HEK293 (cell line): ENCODE measurements at regions not wholly inside any gene's neighbourhood (a gene's known extent, or its start where the extent isn't known, plus 50 kb on each side); places are given as distances from the start of the nearest gene placed in this dataset.

Experiments
- CTCF ChIA-PET: fragments of 350-600 bp; formaldehyde crosslinking; extraction: SDS; loops from one replicate; lab custom pipeline; 2021; ENCODE audit warnings: antibody characterized with exemption; lab: Yijun Ruan, JAX
- POLR2A ChIA-PET: fragments of 300-600 bp; formaldehyde crosslinking; extraction: SDS; loops from one replicate; lab custom pipeline; 2020; ENCODE audit warnings: antibody characterized with exemption, inconsistent platforms; lab: Yijun Ruan, JAX
- H3K27ac ChIP-seq: fragments of 200-500 bp; sonication (Bioruptor generic); 2 replicates; pipeline ENCODE4 v1.5.1; 2014; ENCODE audit warnings: low read depth, low read length, control low read depth, inconsistent platforms; ENCODE audit errors: extremely low read depth
- H3K36me3 ChIP-seq, 2 experiments: fragments of 200-500 bp in 1 of 2; sonication (Bioruptor generic) in 1 of 2; 1 replicate in 1 of 2; 2 replicates in 1 of 2; pipeline ENCODE4 v1.5.1; 2014 to 2017; ENCODE audit warnings: inconsistent platforms in 2 of 2, low read length in 2 of 2; ENCODE audit not compliant: control insufficient read depth in 2 of 2, insufficient read depth in 1 of 2
- H3K4me1 ChIP-seq: fragments of 200-500 bp; sonication (Bioruptor generic); 2 replicates; pipeline ENCODE4 v1.5.1; 2014; ENCODE audit warnings: mild to moderate bottlenecking, low read length, inconsistent platforms; ENCODE audit not compliant: control insufficient read depth, insufficient read depth
- H3K4me3 ChIP-seq: 2 replicates; pipeline ENCODE4 v1.5.1; 2011; ENCODE audit warnings: low read depth, mild to moderate bottlenecking, control low read depth, low read length, moderate library complexity
- H3K9me3 ChIP-seq: fragments of 200-500 bp; sonication (Bioruptor generic); 2 replicates; pipeline ENCODE4 v1.5.1; 2014; ENCODE audit warnings: low read depth, low read length, inconsistent platforms; ENCODE audit not compliant: control insufficient read depth, insufficient read depth
- GLIS2 ChIP-seq: fragments of 450-650 bp; formaldehyde crosslinking; IDR thresholded peaks from 2 replicates; pipeline ENCODE4 v1.5.1; 2016; ENCODE audit warnings: missing biosample characterization, missing genetic modification characterization
- KLF10 ChIP-seq: fragments of 450-650 bp; IDR thresholded peaks from 2 replicates; pipeline ENCODE4 v1.5.1; 2018; ENCODE audit warnings: missing biosample characterization, mild to moderate bottlenecking, missing genetic modification characterization
- KLF16 ChIP-seq: fragments of 450-650 bp; formaldehyde crosslinking; IDR thresholded peaks from 2 replicates; pipeline ENCODE4 v1.5.1; 2017; ENCODE audit warnings: missing biosample characterization, missing genetic modification characterization
- MYNN ChIP-seq: fragments of 450-650 bp; formaldehyde crosslinking; IDR thresholded peaks from 2 replicates; pipeline ENCODE4 v1.5.1; 2016; ENCODE audit warnings: missing biosample characterization, missing genetic modification characterization, borderline replicate concordance
- MZF1 ChIP-seq: fragments of 450-650 bp; formaldehyde crosslinking; IDR thresholded peaks from 2 replicates; pipeline ENCODE4 v1.5.1; 2017; ENCODE audit warnings: missing biosample characterization, missing genetic modification characterization, borderline replicate concordance
- SCRT2 ChIP-seq: fragments of 450-650 bp; formaldehyde crosslinking; IDR thresholded peaks from 2 replicates; pipeline ENCODE4 v1.5.1; 2016; ENCODE audit warnings: missing biosample characterization, missing genetic modification characterization
- SP2 ChIP-seq: fragments of 450-650 bp; formaldehyde crosslinking; IDR thresholded peaks from 2 replicates; pipeline ENCODE4 v1.5.1; 2016; ENCODE audit warnings: missing biosample characterization, missing genetic modification characterization
- YY2 ChIP-seq: fragments of 450-650 bp; formaldehyde crosslinking; IDR thresholded peaks from 2 replicates; pipeline ENCODE4 v1.5.1; 2016; ENCODE audit warnings: missing biosample characterization, missing genetic modification characterization
- ZBTB48 ChIP-seq: fragments of 450-650 bp; formaldehyde crosslinking; IDR thresholded peaks from 2 replicates; pipeline ENCODE4 v1.5.1; 2016; ENCODE audit warnings: missing biosample characterization, missing genetic modification characterization
- ZFHX2 ChIP-seq: fragments of 450-650 bp; formaldehyde crosslinking; conservative IDR thresholded peaks from 2 replicates; pipeline ENCODE4 v1.5.1; 2016; ENCODE audit warnings: missing biosample characterization, missing genetic modification characterization
- ZFP41 ChIP-seq: fragments of 450-650 bp; formaldehyde crosslinking; IDR thresholded peaks from 2 replicates; pipeline ENCODE4 v1.5.1; 2016; ENCODE audit warnings: missing biosample characterization, missing genetic modification characterization, borderline replicate concordance
- ZNF16 ChIP-seq: fragments of 450-650 bp; formaldehyde crosslinking; IDR thresholded peaks from 2 replicates; pipeline ENCODE4 v1.5.1; 2016; ENCODE audit warnings: low read depth, missing biosample characterization, missing genetic modification characterization
- ZNF169 ChIP-seq: fragments of 450-650 bp; formaldehyde crosslinking; IDR thresholded peaks from 2 replicates; pipeline ENCODE4 v1.5.1; 2016; ENCODE audit warnings: missing biosample characterization, missing genetic modification characterization
- ZNF174 ChIP-seq: fragments of 450-650 bp; formaldehyde crosslinking; IDR thresholded peaks from 2 replicates; pipeline ENCODE4 v1.5.0; 2017; ENCODE audit warnings: missing biosample characterization, mild to moderate bottlenecking, missing genetic modification characterization
- ZNF202 ChIP-seq: fragments of 450-650 bp; formaldehyde crosslinking; IDR thresholded peaks from 2 replicates; pipeline ENCODE4 v1.5.1; 2016; ENCODE audit warnings: missing biosample characterization, missing genetic modification characterization, borderline replicate concordance
- ZNF214 ChIP-seq: fragments of 450-650 bp; formaldehyde crosslinking; IDR thresholded peaks from 2 replicates; pipeline ENCODE4 v1.5.1; 2017; ENCODE audit warnings: missing biosample characterization, mild to moderate bottlenecking, missing genetic modification characterization, borderline replicate concordance
- ZNF274 ChIP-seq, 2 experiments: fragments of 200-500 bp in 1 of 2; fragments of 450-650 bp in 1 of 2; sonication (Bioruptor generic) in 1 of 2; formaldehyde crosslinking in 1 of 2; IDR thresholded peaks; 2 replicates each; pipeline versions ENCODE4 v1.5.1 to v1.6.1; 2014 to 2016; ENCODE audit warnings: borderline replicate concordance in 1 of 2, inconsistent platforms in 1 of 2, low read length in 1 of 2, missing biosample characterization in 1 of 2, missing genetic modification characterization in 1 of 2
- ZNF416 ChIP-seq: fragments of 450-650 bp; formaldehyde crosslinking; IDR thresholded peaks from 2 replicates; pipeline ENCODE4 v1.5.1; 2016; ENCODE audit warnings: missing biosample characterization, missing genetic modification characterization
- ZNF596 ChIP-seq: fragments of 450-650 bp; IDR thresholded peaks from 2 replicates; pipeline ENCODE4 v1.5.0; 2018; ENCODE audit warnings: missing biosample characterization, mild to moderate bottlenecking, missing genetic modification characterization, moderate library complexity
- ZNF639 ChIP-seq: fragments of 450-650 bp; formaldehyde crosslinking; IDR thresholded peaks from 2 replicates; pipeline ENCODE4 v1.5.1; 2016; ENCODE audit warnings: missing biosample characterization, missing genetic modification characterization
- ZNF670 ChIP-seq: fragments of 450-650 bp; formaldehyde crosslinking; IDR thresholded peaks from 2 replicates; pipeline ENCODE4 v1.5.1; 2016; ENCODE audit warnings: missing biosample characterization, missing genetic modification characterization, low read depth
- ZNF701 ChIP-seq: fragments of 450-650 bp; formaldehyde crosslinking; IDR thresholded peaks from 2 replicates; pipeline ENCODE4 v1.5.1; 2016; ENCODE audit warnings: missing biosample characterization, missing genetic modification characterization
- TF ChIP-seq, protein P1 (sequence below): sonication (generic); formaldehyde crosslinking; IDR thresholded peaks from 2 replicates; pipeline ENCODE4 v1.8.1; 2022; ENCODE audit warnings: mild to moderate bottlenecking, moderate library complexity, missing genetic modification reagents
- TF ChIP-seq, protein P2 (sequence below): fragments of 450-650 bp; formaldehyde crosslinking; optimal IDR thresholded peaks from 2 replicates; pipeline ENCODE3; 2016; ENCODE audit warnings: missing biosample characterization, mild to moderate bottlenecking, missing genetic modification characterization

GRCh38 chr6:113363866-113364265, 493.3 kb upstream of the MARCKS start (continued):
- no peak for TF ChIP-seq GLIS2 (tag by site-specific recombination)
- TF ChIP-seq ZNF202 = no peak
- no peak for TF ChIP-seq ZNF214 (tag by site-specific recombination)
- no peak for TF ChIP-seq ZBTB48 (tag by site-specific recombination)
- no peak for TF ChIP-seq ZNF416
- TF ChIP-seq ZNF596 (tag by site-specific recombination) = no peak
- no peak for TF ChIP-seq ZNF701
- no peak for TF ChIP-seq KLF10
- TF ChIP-seq SP2 = no peak

GRCh38 chr6:113364766-113365165, 492.4 kb upstream of the MARCKS start:
- Histone ChIP-seq H3K27ac (no peak overlapping the region), H3K9me3 (no peaks in the 10 kb centered on the region), H3K4me3 (no peak overlapping the region), H3K36me3 (no peaks in the 10 kb centered on the region), H3K4me1 (peaks cover 17% of the 10 kb centered on the region)
- ChIA-PET CTCF (no interaction called here), POLR2A (interaction anchor here (0.5 to 1.4 kb wide), 4 partner anchors 12 to 494 kb away, joined by 3 to 5 read pairs (median 4); no protein-coding TSS in a partner anchor)
- TF ChIP-seq, protein P1, sequence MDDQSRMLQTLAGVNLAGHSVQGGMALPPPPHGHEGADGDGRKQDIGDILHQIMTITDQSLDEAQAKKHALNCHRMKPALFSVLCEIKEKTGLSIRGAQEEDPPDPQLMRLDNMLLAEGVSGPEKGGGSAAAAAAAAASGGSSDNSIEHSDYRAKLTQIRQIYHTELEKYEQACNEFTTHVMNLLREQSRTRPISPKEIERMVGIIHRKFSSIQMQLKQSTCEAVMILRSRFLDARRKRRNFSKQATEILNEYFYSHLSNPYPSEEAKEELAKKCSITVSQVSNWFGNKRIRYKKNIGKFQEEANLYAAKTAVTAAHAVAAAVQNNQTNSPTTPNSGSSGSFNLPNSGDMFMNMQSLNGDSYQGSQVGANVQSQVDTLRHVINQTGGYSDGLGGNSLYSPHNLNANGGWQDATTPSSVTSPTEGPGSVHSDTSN (CRISPR knock-in tag) = no peak
- TF ChIP-seq ZFHX2 (tag by site-specific recombination) (no peak), KLF16 (tag by site-specific recombination) (no peak), MZF1 (tag by site-specific recombination) (no peak), ZNF639 (tag by site-specific recombination) (no peak), ZFP41 (tag by site-specific recombination) (no peak), ZNF214 (tag by site-specific recombination) (no peak), ZNF274 (IDR thresholded peaks at IDR 0.05; ENCODE audit: low read length) (no peak), ZNF274 (tag by site-specific recombination; IDR thresholded peaks at IDR 0.05; ENCODE audit: borderline replicate concordance) (no peak), SCRT2 (tag by site-specific recombination) (no peak), ZNF169 (tag by site-specific recombination) (no peak), ZNF174 (tag by site-specific recombination) (no peak), ZNF16 (tag by site-specific recombination) (no peak), ZNF670 (tag by site-specific recombination) (no peak), MYNN (tag by site-specific recombination) (no peak), YY2 (tag by site-specific recombination) (no peak)
- TF ChIP-seq, protein P2, sequence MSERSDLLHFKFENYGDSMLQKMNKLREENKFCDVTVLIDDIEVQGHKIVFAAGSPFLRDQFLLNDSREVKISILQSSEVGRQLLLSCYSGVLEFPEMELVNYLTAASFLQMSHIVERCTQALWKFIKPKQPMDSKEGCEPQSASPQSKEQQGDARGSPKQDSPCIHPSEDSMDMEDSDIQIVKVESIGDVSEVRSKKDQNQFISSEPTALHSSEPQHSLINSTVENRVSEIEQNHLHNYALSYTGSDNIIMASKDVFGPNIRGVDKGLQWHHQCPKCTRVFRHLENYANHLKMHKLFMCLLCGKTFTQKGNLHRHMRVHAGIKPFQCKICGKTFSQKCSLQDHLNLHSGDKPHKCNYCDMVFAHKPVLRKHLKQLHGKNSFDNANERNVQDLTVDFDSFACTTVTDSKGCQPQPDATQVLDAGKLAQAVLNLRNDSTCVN (tag by site-specific recombination) = no peak
